Fibroblast of the aortic adventitia (primary cell): ENCODE measurements at regions not wholly inside any gene's neighbourhood (a gene's known extent, or its start where the extent isn't known, plus 50 kb on each side); places are given as distances from the start of the nearest gene placed in this dataset. TPM values are rescaled to one million over a fixed set of nuclear protein-coding genes. Genes with fewer than 3 reads are reported as not detected.

Source experiments
- DNase-seq: peaks from one replicate; pipeline ENCODE4 v3.0.0-alpha.2; 2010; ENCODE audit warnings: low read depth
- H3K4me3 ChIP-seq: 2 replicates; pipeline ENCODE4 v1.5.1; 2011; ENCODE audit warnings: low read depth, mild to moderate bottlenecking, control low read depth, low read length, moderate library complexity
- CTCF ChIP-seq: IDR thresholded peaks from 2 replicates; pipeline ENCODE4 v1.5.1; 2011; ENCODE audit warnings: mild to moderate bottlenecking, low read length, control low read depth, inconsistent platforms; ENCODE audit not compliant: insufficient read depth
- small RNA-seq: library from RNA; depleted of rRNA; stranded (forward); fragments of <200 nt; gene quantifications from one replicate; pipeline ENCODE3, GENCODE V24; 2012

- DNase-seq: no peak
- TF ChIP-seq CTCF: no peak
- no peak overlapping the region for H3K4me3 ChIP-seq
These were observed 60.0 kb upstream of the SPON1 start for GRCh38 chr11:13902523-13902922.

- TF ChIP-seq CTCF: no peak
- H3K4me3 ChIP-seq: no peak overlapping the region
- no peak for DNase-seq
These were observed 57.3 kb upstream of the SPON1 start for GRCh38 chr11:13905137-13905781.

GRCh38 chr11:13907678-13908077, 54.8 kb upstream of the SPON1 start:
- DNase-seq: no peak
- TF ChIP-seq CTCF: no peak
- no peak overlapping the region for H3K4me3 ChIP-seq

- DNase-seq: no peak
- no peak overlapping the region for H3K4me3 ChIP-seq
- no peak for TF ChIP-seq CTCF
These were observed 54.0 kb upstream of the SPON1 start for GRCh38 chr11:13908535-13908934.

Small RNA genes in the stretch of these regions (small RNA-seq; reads per million reads assigned to genes)
- not detected for gene RNA5SP331
